Esophagus (tissue), 2 donors: ENCODE measurements at regions not wholly inside any gene's neighbourhood (a gene's known extent, or its start where the extent isn't known, plus 50 kb on each side); places are given as distances from the start of the nearest gene placed in this dataset.

Experiments used
- H3K27ac ChIP-seq, 2 donors: one replicate each; pipeline ENCODE4 v1.5.1; 2013; ENCODE audit warnings: low read depth in 2 of 2, mild to moderate bottlenecking in 2 of 2, inconsistent platforms in 1 of 2, low read length in 1 of 2, moderate library complexity in 1 of 2
- H3K27me3 ChIP-seq, 2 donors: one replicate each; pipeline ENCODE4 v1.6.1; 2013; ENCODE audit warnings: low read length in 2 of 2, control low read depth in 1 of 2, mild to moderate bottlenecking in 1 of 2; ENCODE audit not compliant: insufficient read depth in 2 of 2, control insufficient read depth in 1 of 2
- H3K36me3 ChIP-seq, 2 donors: one replicate each; pipeline ENCODE4 v1.6.1; 2013; ENCODE audit warnings: low read length in 1 of 2; ENCODE audit not compliant: control insufficient read depth in 2 of 2, insufficient read depth in 2 of 2
- H3K4me1 ChIP-seq, 2 donors: one replicate each; pipeline ENCODE4 v1.6.1; 2013; ENCODE audit warnings: low read length in 1 of 2; ENCODE audit not compliant: control insufficient read depth in 2 of 2, insufficient read depth in 2 of 2
- H3K4me3 ChIP-seq, 2 donors: one replicate each; pipeline ENCODE4 v1.5.1; 2013; ENCODE audit warnings: low read length in 2 of 2, mild to moderate bottlenecking in 2 of 2, low read depth in 1 of 2, moderate library complexity in 1 of 2
- H3K9me3 ChIP-seq, 2 donors: one replicate each; pipeline ENCODE4 v1.6.1; 2013; ENCODE audit warnings: mild to moderate bottlenecking in 2 of 2, low read depth in 1 of 2, low read length in 1 of 2, moderate library complexity in 1 of 2; ENCODE audit not compliant: control insufficient read depth in 2 of 2, insufficient read depth in 1 of 2
- WGBS, 2 donors: extraction: QIAGEN DNeasy Blood & Tissue Kit; methylation state at CpG; one replicate each; pipeline ENCODE4 v1.1.7; 2013; 5-methylcytosine and 5-hydroxymethylcytosine counted together
- donor health status: healthy with polysubstance abuse.
- donor health status: Bipolar disorder and iron deficiency.

DNA sequence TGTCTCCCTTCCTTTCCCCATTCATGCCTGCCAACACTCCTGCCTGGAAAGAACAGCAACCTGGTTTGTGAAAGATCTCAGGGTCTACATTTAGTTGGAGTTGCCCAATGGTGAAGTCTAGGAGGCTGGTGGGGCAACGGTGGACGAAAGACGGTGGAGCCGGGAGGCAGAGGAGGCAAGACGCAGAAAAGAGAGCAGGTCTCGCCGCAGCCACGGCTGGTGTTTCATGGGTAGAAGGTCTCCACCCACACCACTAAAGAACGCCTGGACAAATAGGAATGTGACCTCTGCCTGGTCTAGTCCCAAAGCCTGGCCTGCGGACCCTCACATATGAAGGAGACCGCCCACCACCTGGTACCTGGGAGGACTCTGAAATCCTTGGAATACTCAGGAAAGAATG is 185.6 kb downstream of the ALG10 start:
- no peaks in the 10 kb centered on the region for H3K27me3 ChIP-seq
- no peak overlapping the region for H3K27ac ChIP-seq
- no peaks in the 10 kb centered on the region for H3K36me3 ChIP-seq
- H3K4me3 ChIP-seq, result no peak overlapping the region
- H3K9me3 ChIP-seq, result peaks cover 26% of the 10 kb centered on the region in 2 donors
- no peaks in the 10 kb centered on the region for H3K4me1 ChIP-seq
- 88 to 96% methylated on average over 11 of the region's 11 CpGs for WGBS, 2 donors

DNA sequence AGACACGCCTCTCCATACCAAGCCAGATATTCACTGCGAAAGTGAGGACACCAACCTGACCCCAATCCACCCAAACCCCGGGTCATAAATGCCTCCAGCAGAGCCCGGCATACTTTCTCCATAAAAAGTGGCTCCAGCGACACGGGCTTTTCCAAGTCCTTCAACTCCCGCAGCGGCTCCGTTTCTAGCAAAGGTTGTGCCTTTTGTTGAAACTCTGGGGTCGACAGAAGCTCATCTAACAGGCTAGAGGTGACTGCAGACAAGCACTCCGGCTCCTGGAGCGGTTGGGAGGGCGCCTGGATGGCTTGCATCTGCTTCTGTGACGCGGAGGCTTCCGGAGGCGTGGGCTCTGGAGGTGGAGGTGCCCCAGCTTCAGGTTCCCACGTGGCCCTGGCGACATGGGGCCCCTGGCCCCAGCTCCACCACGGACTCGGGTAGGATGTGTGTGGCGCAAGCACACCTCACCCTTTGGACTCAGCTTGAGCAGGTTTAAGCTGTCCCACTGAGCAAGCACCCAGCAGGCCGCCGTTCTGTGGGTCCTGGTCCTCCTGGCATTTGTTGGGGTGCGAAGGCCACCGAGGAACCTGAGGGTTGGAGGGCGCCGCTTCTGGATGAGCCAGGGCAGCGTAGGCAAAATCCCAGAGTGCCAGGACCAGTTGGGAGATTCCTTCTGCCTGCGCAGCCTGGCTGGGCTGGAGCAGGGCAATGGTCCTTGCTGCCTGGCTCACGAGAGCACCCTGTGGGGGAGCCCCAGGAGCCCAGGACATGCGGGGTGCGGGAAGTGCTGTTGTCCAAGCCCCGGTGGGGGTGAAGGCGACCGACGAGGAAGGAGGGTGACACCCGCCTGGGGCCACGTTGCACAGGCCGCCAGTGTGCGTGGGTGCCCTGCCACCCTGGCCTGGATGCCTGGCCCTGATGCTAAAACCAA is 186.3 kb downstream of the ALG10 start:
- WGBS, 2 donors, result 83% methylated on average over 41 of the region's 41 CpGs
- H3K9me3 ChIP-seq, result peaks cover 26% of the 10 kb centered on the region in 2 donors

GRCh38 chr12:34209259-34209835 is 187.1 kb downstream of the ALG10 start:
- Histone ChIP-seq H3K4me3 (no peak overlapping the region), H3K4me1 (no peaks in the 10 kb centered on the region), H3K9me3 (peaks cover 26% of the 10 kb centered on the region in 2 donors), H3K27me3 (no peaks in the 10 kb centered on the region), H3K27ac (no peak overlapping the region), H3K36me3 (no peaks in the 10 kb centered on the region)
- WGBS, 2 donors, result 83 to 85% methylated on average over 22 of the region's 22 CpGs

More for the DNA sequence above, 186.3 kb downstream of the ALG10 start:
- no peak overlapping the region for H3K27ac ChIP-seq
- no peaks in the 10 kb centered on the region for H3K27me3 ChIP-seq
- H3K4me1 ChIP-seq, result no peaks in the 10 kb centered on the region
- H3K4me3 ChIP-seq, result no peak overlapping the region
- no peaks in the 10 kb centered on the region for H3K36me3 ChIP-seq

- H3K4me1 ChIP-seq, result no peaks in the 10 kb centered on the region
- WGBS, 2 donors, result 80 to 84% methylated on average over 14 of the region's 14 CpGs
- no peaks in the 10 kb centered on the region for H3K36me3 ChIP-seq
- H3K4me3 ChIP-seq, result no peak overlapping the region
- H3K9me3 ChIP-seq, result peaks cover 26% of the 10 kb centered on the region in 2 donors
- no peak overlapping the region for H3K27ac ChIP-seq
- no peaks in the 10 kb centered on the region for H3K27me3 ChIP-seq
Observed at GRCh38 chr12:34210183-34210582, 187.9 kb downstream of the ALG10 start.

GRCh38 chr12:34210689-34211530 is 188.6 kb downstream of the ALG10 start:
- Histone ChIP-seq H3K9me3 (peaks cover 24 to 26% of the 10 kb centered on the region in 2 donors), H3K36me3 (no peaks in the 10 kb centered on the region), H3K4me3 (no peak overlapping the region), H3K4me1 (no peaks in the 10 kb centered on the region), H3K27me3 (no peaks in the 10 kb centered on the region), H3K27ac (no peak overlapping the region)
- 88% methylated on average over 35 of the region's 35 CpGs for WGBS, 2 donors

DNA sequence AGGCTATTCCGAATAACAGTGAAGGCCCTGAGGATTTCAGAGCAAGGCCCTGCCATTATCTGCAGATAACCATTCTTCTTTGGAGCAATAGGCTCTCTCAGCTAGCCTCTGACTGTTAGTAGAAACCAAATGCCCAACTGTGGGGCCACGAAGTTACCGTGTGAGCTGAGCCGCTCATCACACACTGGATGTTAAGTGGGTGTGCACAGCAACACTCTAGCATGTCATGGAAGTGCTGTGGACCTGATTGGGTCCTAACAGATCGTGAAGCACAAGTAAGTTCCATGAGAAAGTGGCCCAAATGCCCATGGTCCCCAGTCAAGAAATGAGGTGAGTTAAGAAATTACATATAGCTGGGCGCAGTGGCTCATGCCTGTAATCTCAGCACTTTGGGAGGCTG is 190.4 kb downstream of the ALG10 start:
- Histone ChIP-seq H3K9me3 (peaks cover 11 to 21% of the 10 kb centered on the region in 2 donors), H3K4me3 (no peak overlapping the region), H3K36me3 (no peaks in the 10 kb centered on the region), H3K27me3 (no peaks in the 10 kb centered on the region), H3K27ac (no peak overlapping the region), H3K4me1 (no peaks in the 10 kb centered on the region)
- 80 to 85% methylated on average over 6 of the region's 6 CpGs for WGBS, 2 donors

GRCh38 chr12:34214011-34214410 is 191.7 kb downstream of the ALG10 start:
- peaks cover 7 to 13% of the 10 kb centered on the region in 2 donors for H3K9me3 ChIP-seq
- H3K36me3 ChIP-seq, result no peaks in the 10 kb centered on the region

GRCh38 chr12:34215213-34215892 is 193.1 kb downstream of the ALG10 start:
- 86 to 87% methylated on average over 18 of the region's 18 CpGs for WGBS, 2 donors

More at GRCh38 chr12:34214011-34214410, 191.7 kb downstream of the ALG10 start:
- Histone ChIP-seq H3K27ac (no peak overlapping the region), H3K4me1 (peaks cover 0 to 3% of the 10 kb centered on the region in 2 donors), H3K4me3 (no peak overlapping the region), H3K27me3 (no peaks in the 10 kb centered on the region)
- 86 to 90% methylated on average over 9 of the region's 9 CpGs for WGBS, 2 donors

GRCh38 chr12:34215893-34216285 is 193.6 kb downstream of the ALG10 start:
- 93 to 94% methylated on average over 12 of the region's 12 CpGs for WGBS, 2 donors
- peaks cover 0 to 7% of the 10 kb centered on the region in 2 donors for H3K9me3 ChIP-seq
- H3K4me3 ChIP-seq, result no peak overlapping the region
- H3K27ac ChIP-seq, result no peak overlapping the region
- no peaks in the 10 kb centered on the region for H3K36me3 ChIP-seq
- H3K27me3 ChIP-seq, result no peaks in the 10 kb centered on the region
- peaks cover 0 to 4% of the 10 kb centered on the region in 2 donors for H3K4me1 ChIP-seq

More at GRCh38 chr12:34215213-34215892, 193.1 kb downstream of the ALG10 start:
- no peaks in the 10 kb centered on the region for H3K27me3 ChIP-seq
- H3K9me3 ChIP-seq, result peaks cover 3 to 7% of the 10 kb centered on the region in 2 donors
- H3K36me3 ChIP-seq, result no peaks in the 10 kb centered on the region
- no peak overlapping the region for H3K27ac ChIP-seq
- H3K4me1 ChIP-seq, result peaks cover 0 to 4% of the 10 kb centered on the region in 2 donors
- H3K4me3 ChIP-seq, result no peak overlapping the region
